D341Med (cell line): ENCODE measurements at regions not wholly inside any gene's neighbourhood (a gene's known extent, or its start where the extent isn't known, plus 50 kb on each side); places are given as distances from the start of the nearest gene placed in this dataset.
A peak's percentile ranks its signal among the peaks of the same experiment; 100 is the strongest.

Experiments used
- DNase-seq: peaks from one replicate; pipeline ENCODE4 v3.0.0; 2012; ENCODE audit warnings: low spot score

- DNase-seq = no peak
Measured at GRCh38 chr4:134337574-134337973, 136.0 kb upstream of the PABPC4L start.

DNA sequence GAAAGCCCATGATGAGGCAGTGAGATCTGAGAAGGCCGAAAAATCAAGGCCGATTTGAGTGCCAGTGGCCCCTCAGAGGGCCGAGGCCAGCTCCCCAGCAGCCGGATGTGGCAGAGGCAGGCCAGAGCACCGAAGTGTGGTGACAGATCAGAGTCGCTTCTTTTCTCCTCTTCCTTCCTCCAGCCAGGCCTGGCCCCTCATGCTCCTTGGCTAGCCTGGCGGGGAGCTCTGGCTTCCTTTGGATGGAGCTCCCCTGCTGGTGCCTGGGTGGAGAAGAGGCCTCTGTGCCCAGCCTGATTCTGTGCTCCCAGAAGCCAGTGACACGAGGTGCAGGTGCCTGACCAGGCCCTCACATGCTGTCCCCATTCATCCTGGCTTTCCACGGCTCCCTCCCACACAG lies 127.2 kb upstream of the PABPC4L start:
- peak; percentile 19 for DNase-seq

DNA sequence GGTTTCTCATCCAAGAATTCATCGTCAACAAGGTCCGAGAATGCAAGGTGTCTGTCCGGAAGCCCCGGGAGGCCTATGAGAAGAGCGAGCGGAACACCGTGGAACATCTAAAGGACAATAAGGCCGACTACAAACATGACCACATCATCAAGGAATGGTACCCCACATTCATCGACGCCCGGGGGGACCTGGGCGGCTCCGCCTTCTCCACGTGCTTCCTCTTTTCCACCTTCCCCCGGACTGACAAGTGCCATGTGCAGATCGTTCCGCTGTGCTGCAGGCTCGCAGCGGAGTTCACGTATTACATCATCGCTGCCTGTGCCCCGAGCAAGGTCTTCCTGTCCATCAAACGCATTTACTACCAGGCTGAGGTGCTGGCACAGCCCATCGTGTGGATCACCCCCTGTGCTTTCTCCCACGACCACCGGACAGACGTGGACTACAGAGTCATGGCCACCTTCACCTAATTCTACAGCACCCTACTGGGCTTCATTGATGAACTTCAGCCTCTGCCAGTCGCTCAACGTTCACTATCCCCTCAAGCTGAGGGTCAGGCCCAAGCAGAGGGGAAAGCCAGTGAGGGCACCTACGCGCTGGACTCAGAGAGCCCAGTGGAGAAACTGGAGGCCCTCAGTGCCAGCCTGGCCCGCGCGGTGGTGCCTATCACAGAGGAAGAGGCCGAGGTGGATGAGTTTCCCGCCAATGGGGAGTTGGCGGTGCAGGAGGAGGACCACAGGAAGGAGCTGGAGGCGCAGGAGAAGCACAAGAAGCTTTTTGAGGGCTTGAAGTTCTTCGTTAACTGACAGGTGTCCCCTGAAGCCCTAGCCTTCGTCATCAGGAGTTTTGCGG lies 125.9 kb upstream of the PABPC4L start:
- DNase-seq = no peak

DNA sequence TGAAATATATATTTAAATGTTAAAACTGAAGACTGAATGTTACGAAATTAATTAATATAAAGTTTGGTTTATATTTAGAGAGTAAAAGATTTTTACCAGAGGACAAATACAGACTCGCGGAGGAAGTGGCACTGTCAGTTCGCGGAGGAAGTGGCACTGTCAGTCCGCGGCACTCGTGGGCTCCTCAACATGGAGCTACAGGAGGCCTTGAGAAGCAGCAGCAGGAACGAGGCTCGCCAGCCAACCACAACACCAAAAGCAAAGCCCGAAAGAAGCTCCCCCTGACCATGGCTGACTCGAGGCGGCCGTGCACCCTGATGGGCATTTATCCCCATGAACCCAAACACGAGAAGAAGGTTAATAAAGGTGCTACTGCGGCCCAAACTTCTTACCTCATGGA lies 125.3 kb upstream of the PABPC4L start:
- DNase-seq = no peak

DNA sequence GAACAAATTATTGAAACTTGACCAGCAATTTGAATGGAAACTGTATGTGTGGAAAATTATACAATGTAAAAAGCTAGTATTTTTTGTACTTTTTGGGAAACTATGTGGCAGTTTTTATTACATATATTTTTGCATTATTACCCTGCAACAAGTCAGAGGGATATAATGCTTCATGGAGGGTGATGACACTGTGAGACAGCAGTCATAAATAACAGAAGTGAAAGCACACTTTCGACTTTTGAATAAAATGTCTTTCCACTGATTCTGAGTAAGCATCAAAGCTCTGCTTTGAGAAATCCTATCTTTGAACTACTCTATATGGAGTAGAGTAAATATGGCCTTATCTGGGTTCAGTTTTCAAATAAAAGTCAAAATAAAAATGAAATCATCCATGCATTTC lies 122.6 kb upstream of the PABPC4L start:
- no peak for DNase-seq

- no peak for DNase-seq
Measured at GRCh38 chr4:134320048-134320447, 118.5 kb upstream of the PABPC4L start.

- no peak for DNase-seq
Measured at GRCh38 chr4:134313591-134313990, 112.0 kb upstream of the PABPC4L start.

GRCh38 chr4:134309715-134310114 lies 108.1 kb upstream of the PABPC4L start:
- no peak for DNase-seq

DNA sequence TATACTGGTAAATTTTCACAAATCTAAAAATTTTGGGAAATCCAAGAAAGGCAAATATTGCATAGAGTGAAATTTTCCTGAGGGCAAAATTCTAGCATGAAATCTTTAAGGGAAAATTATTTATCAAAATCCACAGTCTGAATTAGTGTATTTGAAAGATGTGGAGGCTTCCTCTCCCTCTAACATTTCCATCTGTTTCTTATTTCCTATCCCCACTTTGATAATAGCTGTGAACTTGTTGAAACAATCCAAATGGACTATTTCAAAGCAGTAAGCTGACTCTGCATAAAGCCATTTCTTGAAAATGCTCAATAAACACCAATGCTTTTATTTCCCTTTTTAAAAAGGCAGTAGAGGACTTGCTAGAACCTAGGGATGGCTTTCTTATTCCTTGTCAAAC lies 107.3 kb upstream of the PABPC4L start:
- no peak for DNase-seq

GRCh38 chr4:134298313-134298712 lies 96.7 kb upstream of the PABPC4L start:
- DNase-seq = no peak

DNA sequence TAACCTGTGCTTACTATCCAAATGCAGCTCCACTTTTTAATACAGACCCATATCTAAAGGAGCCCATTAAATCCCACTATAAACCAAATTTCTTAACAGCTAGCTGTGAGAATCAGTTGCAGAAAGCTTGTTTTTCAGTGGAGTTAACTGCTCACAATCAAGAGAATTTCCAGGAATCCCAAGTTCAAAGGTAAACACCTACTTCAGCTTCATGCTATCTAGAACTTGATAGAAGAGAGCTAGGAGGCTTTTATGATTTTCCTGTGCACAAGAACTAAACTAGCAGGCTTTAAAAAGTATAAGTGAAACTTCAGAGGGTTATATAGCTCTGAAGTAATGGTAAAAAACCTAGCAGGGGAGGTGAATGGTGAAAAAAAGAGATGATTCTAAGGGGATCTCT lies 96.2 kb upstream of the PABPC4L start:
- DNase-seq = no peak

DNA sequence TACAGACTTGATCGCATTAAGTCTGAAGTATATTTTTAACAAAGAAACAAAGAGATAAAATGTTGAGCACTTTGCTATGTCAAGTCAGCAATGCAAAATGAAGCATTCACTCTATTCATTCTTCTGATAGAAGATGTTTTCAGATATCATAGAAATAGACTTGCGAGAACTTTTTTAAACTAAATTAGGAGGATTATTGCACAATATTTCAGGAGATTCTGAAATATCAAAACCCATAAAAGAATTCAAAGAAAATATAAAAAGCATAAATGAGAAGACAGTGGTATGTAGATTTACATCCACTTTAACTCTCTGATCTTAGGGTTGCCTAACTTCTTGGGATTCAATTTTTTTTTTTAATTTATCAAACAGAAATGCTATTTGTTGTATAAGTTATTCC lies 81.1 kb upstream of the PABPC4L start:
- no peak for DNase-seq

DNA sequence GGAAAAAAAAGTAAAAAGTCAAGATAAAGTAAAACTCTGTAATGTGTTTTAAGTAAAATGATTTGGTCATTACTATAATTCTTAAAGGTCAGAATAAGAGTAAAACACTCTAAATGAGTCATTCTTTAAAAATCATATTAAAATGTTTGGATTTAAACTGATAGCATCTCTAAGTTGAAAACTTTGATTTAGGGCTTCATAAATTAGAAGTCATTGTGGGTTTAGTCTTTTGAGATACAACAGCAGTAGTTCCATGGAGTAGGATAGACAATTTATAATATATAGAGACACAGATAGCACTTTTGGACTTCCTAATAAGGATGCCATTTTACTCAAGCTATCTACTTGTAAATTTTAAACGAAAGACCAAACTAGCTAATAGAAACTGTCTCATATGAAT lies 77.1 kb upstream of the PABPC4L start:
- DNase-seq = no peak

GRCh38 chr4:134276476-134276875 lies 74.9 kb upstream of the PABPC4L start:
- no peak for DNase-seq

DNA sequence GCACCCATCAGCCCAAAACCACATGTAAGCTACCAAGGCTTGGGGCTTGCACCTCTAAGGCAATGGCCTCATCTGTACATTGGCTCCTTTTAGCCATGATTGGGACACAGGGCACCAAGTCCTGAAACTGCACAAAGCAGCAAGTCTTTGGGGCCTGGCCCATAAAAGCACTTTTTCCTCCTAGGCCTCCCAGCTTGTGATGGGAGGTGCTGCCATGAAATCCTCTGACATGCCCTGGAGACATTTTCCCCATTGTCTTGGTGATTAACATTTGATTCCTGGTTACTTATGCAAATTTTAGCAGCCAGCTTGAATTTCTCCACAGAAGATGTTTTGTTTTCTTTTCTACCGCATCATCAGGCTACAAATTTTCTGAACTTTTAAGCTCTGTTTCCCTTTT lies 58.5 kb upstream of the PABPC4L start:
- no peak for DNase-seq
